Subcutaneous abdominal adipose tissue (tissue), 5 donors: ENCODE measurements at regions not wholly inside any gene's neighbourhood (a gene's known extent, or its start where the extent isn't known, plus 50 kb on each side); places are given as distances from the start of the nearest gene placed in this dataset.

Experiments used
- H3K27ac ChIP-seq: one replicate; pipeline ENCODE4 v1.7.0; 2013; ENCODE audit warnings: low read depth, mild to moderate bottlenecking, inconsistent platforms, low read length, moderate library complexity
- H3K27me3 ChIP-seq, 5 donors: one replicate each; pipeline ENCODE4 v1.7.0; 2013; ENCODE audit warnings: low read length in 5 of 5, inconsistent platforms in 1 of 5; ENCODE audit not compliant: control insufficient read depth in 5 of 5, insufficient read depth in 4 of 5
- H3K36me3 ChIP-seq, 5 donors: one replicate each; pipeline ENCODE4 v1.7.0; 2013; ENCODE audit warnings: low read length in 5 of 5; ENCODE audit not compliant: control insufficient read depth in 5 of 5, insufficient read depth in 5 of 5
- H3K4me1 ChIP-seq, 5 donors: one replicate each; pipeline ENCODE4 v1.7.0; 2013; ENCODE audit warnings: low read length in 5 of 5, mild to moderate bottlenecking in 3 of 5, moderate library complexity in 1 of 5; ENCODE audit not compliant: control insufficient read depth in 5 of 5, insufficient read depth in 5 of 5
- H3K4me3 ChIP-seq, 5 donors: one replicate each; pipeline ENCODE4 v1.7.0; 2013; ENCODE audit warnings: low read length in 5 of 5, low read depth in 1 of 5
- H3K9ac ChIP-seq, 5 donors: one replicate each; pipeline ENCODE4 v1.7.0; 2013; ENCODE audit warnings: low read length in 5 of 5, mild to moderate bottlenecking in 4 of 5, moderate library complexity in 3 of 5
- H3K9me3 ChIP-seq, 5 donors: one replicate each; pipeline ENCODE4 v1.7.0; 2013; ENCODE audit warnings: low read length in 5 of 5; ENCODE audit not compliant: control insufficient read depth in 5 of 5
- donor health status: healthy.
- donor health status: healthy.
- donor health status: healthy.
- donor health status: healthy.
- donor health status: healthy.

DNA sequence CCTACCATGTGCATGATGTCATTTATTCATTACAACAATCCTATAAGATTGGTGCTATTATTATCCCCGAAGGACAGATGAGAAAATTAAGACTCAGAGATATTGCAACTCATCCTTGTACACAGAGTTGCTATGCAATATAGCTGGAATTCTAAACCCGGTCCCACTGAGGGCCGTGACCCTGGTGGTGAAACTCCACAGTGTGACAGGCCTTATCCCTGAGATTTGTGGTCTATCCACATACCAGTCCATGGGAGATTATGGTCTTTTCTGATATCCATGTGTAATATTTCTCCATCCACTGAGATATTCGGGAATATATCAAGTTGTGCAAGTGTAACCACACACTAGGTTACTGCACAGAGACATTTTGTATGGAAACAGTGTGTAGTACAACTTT, 305.2 kb downstream of the TXNL1 start:
- Histone ChIP-seq H3K27ac (no peak overlapping the region), H3K36me3 (no peaks in the 10 kb centered on the region), H3K9me3 (no peaks in the 10 kb centered on the region), H3K27me3 (no peaks in the 10 kb centered on the region), H3K4me3 (no peak overlapping the region), H3K4me1 (no peaks in the 10 kb centered on the region), H3K9ac (no peak overlapping the region)

GRCh38 chr18:56332371-56332770, 306.0 kb downstream of the TXNL1 start:
- no peak overlapping the region for H3K9ac ChIP-seq
- H3K27me3 ChIP-seq, result no peaks in the 10 kb centered on the region
- H3K36me3 ChIP-seq, result no peaks in the 10 kb centered on the region
- no peak overlapping the region for H3K4me3 ChIP-seq
- no peaks in the 10 kb centered on the region for H3K9me3 ChIP-seq
- H3K27ac ChIP-seq, result no peak overlapping the region
- H3K4me1 ChIP-seq, result peaks cover 0 to 4% (median 2%) of the 10 kb centered on the region in 5 donors

DNA sequence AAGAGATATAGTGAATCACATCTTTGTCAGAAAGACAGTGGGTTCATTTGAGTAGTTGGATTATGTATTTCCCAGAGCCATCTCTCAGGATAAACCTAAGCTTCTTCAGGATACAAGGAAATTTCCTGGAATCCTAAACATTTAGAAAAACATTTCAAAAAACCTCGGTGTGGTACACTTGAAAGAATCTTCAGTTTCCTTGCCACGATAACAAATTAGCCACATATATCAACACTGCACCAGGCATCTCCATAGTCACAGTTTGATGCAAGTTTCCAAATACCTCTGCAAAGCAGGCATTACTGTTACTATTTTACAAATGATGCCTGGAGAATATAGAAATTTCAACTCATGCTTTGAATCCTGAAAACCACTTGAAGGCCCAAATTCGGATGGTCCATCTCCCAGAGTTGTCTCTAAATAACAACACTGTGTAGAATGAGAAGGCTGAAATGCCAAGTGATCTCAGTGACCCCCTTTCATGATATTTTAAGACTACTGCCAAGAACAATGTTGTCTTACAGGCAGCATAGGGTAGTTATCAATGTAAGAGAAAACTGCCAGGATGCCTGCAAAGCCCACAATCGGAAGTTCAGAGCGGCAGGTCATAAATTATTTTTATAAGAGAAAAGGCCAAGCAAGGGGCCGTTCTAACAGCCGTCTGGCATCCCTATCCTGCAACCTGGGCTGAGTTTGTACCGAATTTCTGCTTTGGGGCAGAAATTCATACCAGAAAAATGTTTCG, 307.9 kb downstream of the TXNL1 start:
- no peak overlapping the region for H3K4me3 ChIP-seq
- no peak overlapping the region for H3K9ac ChIP-seq
- peaks cover 0 to 12% (median 5%) of the 10 kb centered on the region in 5 donors for H3K4me1 ChIP-seq
- no peaks in the 10 kb centered on the region for H3K27me3 ChIP-seq
- no peaks in the 10 kb centered on the region for H3K36me3 ChIP-seq
- H3K9me3 ChIP-seq, result no peaks in the 10 kb centered on the region
- no peak overlapping the region for H3K27ac ChIP-seq

GRCh38 chr18:56329536-56329935, 308.9 kb downstream of the TXNL1 start:
- H3K36me3 ChIP-seq, result no peaks in the 10 kb centered on the region
- no peak overlapping the region for H3K27ac ChIP-seq
- no peaks in the 10 kb centered on the region for H3K27me3 ChIP-seq
- no peaks in the 10 kb centered on the region for H3K9me3 ChIP-seq
- H3K9ac ChIP-seq, result no peak overlapping the region
- no peak overlapping the region for H3K4me3 ChIP-seq
- H3K4me1 ChIP-seq, result peaks cover 0 to 12% (median 5%) of the 10 kb centered on the region in 5 donors

- Histone ChIP-seq H3K9ac (no peak overlapping the region), H3K36me3 (no peaks in the 10 kb centered on the region), H3K27me3 (no peaks in the 10 kb centered on the region), H3K27ac (no peak overlapping the region), H3K9me3 (no peaks in the 10 kb centered on the region), H3K4me1 (peaks cover 0 to 15% (median 12%) of the 10 kb centered on the region in 5 donors), H3K4me3 (no peak overlapping the region)
Observed at GRCh38 chr18:56327191-56327885, 311.1 kb downstream of the TXNL1 start.

DNA sequence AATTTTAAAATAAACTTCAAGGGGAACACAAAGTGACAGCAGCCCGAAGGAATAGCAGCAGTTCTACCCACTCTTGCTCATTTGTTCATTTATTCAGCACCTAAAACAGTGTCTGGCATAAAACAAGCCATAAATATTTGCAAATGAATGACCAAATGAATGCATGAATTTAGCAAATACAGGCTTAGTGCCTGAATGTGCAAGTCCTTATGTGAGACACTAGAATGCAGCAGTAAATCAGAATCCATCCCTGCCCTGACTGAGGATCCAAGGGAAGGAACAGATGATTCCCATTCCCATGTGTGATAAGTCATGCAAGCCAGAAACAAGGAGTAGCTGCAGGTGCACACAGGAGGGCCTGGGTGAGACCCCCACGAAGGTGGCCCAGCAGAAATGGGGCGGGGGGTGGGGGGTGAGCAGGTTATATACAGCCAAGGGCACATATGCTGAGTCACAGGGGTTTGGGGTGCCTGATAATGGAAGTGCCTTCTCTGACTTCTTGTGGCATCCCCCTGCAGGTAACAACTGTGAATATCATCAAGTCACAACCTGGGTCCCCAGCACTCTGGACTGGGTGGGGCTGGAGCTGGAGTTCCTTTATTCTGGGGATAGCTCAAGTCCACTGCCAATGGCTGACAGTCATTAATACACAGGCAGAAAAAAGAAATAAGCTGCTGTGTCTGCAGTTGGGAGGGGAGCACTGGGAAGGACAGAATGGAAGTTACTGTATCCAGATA, 311.9 kb downstream of the TXNL1 start:
- Histone ChIP-seq H3K27me3 (no peaks in the 10 kb centered on the region), H3K36me3 (no peaks in the 10 kb centered on the region), H3K9ac (no peak overlapping the region), H3K4me1 (peaks cover 0 to 22% (median 13%) of the 10 kb centered on the region in 5 donors), H3K4me3 (no peak overlapping the region), H3K9me3 (no peaks in the 10 kb centered on the region), H3K27ac (no peak overlapping the region)

DNA sequence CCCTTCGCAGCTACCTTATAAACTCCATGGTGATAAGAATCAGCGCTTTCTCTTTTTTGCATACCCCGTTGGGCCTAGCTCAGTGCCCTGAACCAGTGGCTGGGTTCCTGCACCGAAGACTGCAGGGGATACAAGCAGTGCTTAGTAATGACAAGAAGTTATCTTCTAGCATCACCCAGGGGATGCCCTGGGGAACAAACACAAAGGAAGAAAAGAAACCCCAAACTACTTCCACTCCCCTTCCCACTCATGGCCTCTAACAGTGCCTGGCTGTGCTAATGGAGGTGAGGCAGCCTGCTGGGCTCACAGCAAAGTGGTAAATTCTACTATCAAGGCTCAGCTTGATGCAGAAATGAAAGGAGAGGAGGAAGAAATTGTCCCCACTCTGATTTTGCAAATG, 314.7 kb downstream of the TXNL1 start:
- peaks cover 0 to 30% (median 21%) of the 10 kb centered on the region in 5 donors for H3K4me1 ChIP-seq
- no peak overlapping the region for H3K27ac ChIP-seq
- no peaks in the 10 kb centered on the region for H3K36me3 ChIP-seq
- no peaks in the 10 kb centered on the region for H3K9me3 ChIP-seq
- no peak overlapping the region for H3K9ac ChIP-seq
- no peak overlapping the region for H3K4me3 ChIP-seq
- no peaks in the 10 kb centered on the region for H3K27me3 ChIP-seq

- H3K4me1 ChIP-seq, result peaks cover 0 to 27% (median 18%) of the 10 kb centered on the region in 5 donors
Observed at GRCh38 chr18:56322406-56322805, 316.0 kb downstream of the TXNL1 start.

GRCh38 chr18:56321470-56321869, 316.9 kb downstream of the TXNL1 start:
- no peak overlapping the region for H3K9ac ChIP-seq
- no peak overlapping the region for H3K27ac ChIP-seq
- no peak overlapping the region for H3K4me3 ChIP-seq
- no peaks in the 10 kb centered on the region for H3K36me3 ChIP-seq
- peaks cover 0 to 25% (median 9%) of the 10 kb centered on the region in 5 donors for H3K4me1 ChIP-seq
- H3K27me3 ChIP-seq, result no peaks in the 10 kb centered on the region
- no peaks in the 10 kb centered on the region for H3K9me3 ChIP-seq

More at GRCh38 chr18:56322406-56322805, 316.0 kb downstream of the TXNL1 start:
- no peaks in the 10 kb centered on the region for H3K27me3 ChIP-seq
- H3K36me3 ChIP-seq, result no peaks in the 10 kb centered on the region
- no peak overlapping the region for H3K9ac ChIP-seq
- no peaks in the 10 kb centered on the region for H3K9me3 ChIP-seq
- H3K4me3 ChIP-seq, result no peak overlapping the region
- no peak overlapping the region for H3K27ac ChIP-seq

DNA sequence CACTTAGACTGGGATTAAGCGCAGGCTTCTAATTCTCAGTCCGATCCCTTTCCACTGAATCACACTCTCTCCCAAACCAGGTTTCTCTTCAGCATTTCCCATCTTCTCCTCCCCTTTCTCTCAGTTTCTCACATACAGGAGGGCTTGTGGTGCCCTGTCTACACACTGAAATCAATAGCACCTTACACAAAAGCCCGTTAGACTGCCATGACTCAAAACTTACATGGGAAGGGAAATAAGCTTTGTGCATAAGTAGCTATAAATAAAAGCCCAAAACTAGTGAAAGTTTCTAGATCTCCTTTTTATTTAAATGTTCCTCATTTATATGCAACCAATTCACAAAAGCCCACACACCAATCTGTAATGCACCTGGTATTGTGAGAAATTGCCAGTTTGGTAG, 318.4 kb downstream of the TXNL1 start:
- H3K9me3 ChIP-seq, result no peaks in the 10 kb centered on the region
- peaks cover 0 to 25% (median 9%) of the 10 kb centered on the region in 5 donors for H3K4me1 ChIP-seq
- no peak overlapping the region for H3K27ac ChIP-seq
- H3K9ac ChIP-seq, result no peak overlapping the region
- H3K27me3 ChIP-seq, result no peaks in the 10 kb centered on the region
- no peaks in the 10 kb centered on the region for H3K36me3 ChIP-seq
- no peak overlapping the region for H3K4me3 ChIP-seq
